Kidney capillary endothelial cell (primary cell): ENCODE measurements at regions not wholly inside any gene's neighbourhood (a gene's known extent, or its start where the extent isn't known, plus 50 kb on each side); places are given as distances from the start of the nearest gene placed in this dataset.

Experiments
- DNase-seq: peaks from one replicate; pipeline ENCODE4 v3.0.0-alpha.2; 2018; ENCODE audit warnings: low spot score

- no peak for DNase-seq
Observed at GRCh38 chr21:17979763-17980162, 160.6 kb upstream of the C21orf91 start.

GRCh38 chr21:17978895-17979294, 159.7 kb upstream of the C21orf91 start:
- DNase-seq, result no peak

- no peak for DNase-seq
Observed at GRCh38 chr21:17976691-17977090, 157.5 kb upstream of the C21orf91 start.

- DNase-seq, result no peak
Observed at GRCh38 chr21:17976139-17976538, 157.0 kb upstream of the C21orf91 start.

- DNase-seq, result no peak
Observed at GRCh38 chr21:17967319-17967718, 148.2 kb upstream of the C21orf91 start.

- DNase-seq, result no peak
Observed at GRCh38 chr21:17964716-17965115, 145.6 kb upstream of the C21orf91 start.

- DNase-seq, result no peak
Observed at GRCh38 chr21:17964199-17964598, 145.0 kb upstream of the C21orf91 start.

GRCh38 chr21:17950591-17950990, 131.4 kb upstream of the C21orf91 start:
- DNase-seq, result no peak

- DNase-seq, result no peak
Observed at GRCh38 chr21:17949421-17949820, 130.3 kb upstream of the C21orf91 start.

GRCh38 chr21:17947531-17947930, 128.4 kb upstream of the C21orf91 start:
- DNase-seq, result no peak

GRCh38 chr21:17931080-17931479, 111.9 kb upstream of the C21orf91 start:
- no peak for DNase-seq

- DNase-seq, result no peak
Observed at GRCh38 chr21:17930093-17930492, 110.9 kb upstream of the C21orf91 start.

- DNase-seq, result no peak
Observed at GRCh38 chr21:17929510-17929909, 110.4 kb upstream of the C21orf91 start.

- DNase-seq, result no peak
Observed at GRCh38 chr21:17925899-17926298, 106.7 kb upstream of the C21orf91 start.

GRCh38 chr21:17925000-17925610, 105.9 kb upstream of the C21orf91 start:
- peak; percentile 43 for DNase-seq

GRCh38 chr21:17921579-17922530, 102.7 kb upstream of the C21orf91 start:
- peak; percentile 34 for DNase-seq

GRCh38 chr21:17915976-17916375, 96.8 kb upstream of the C21orf91 start:
- DNase-seq, result no peak

GRCh38 chr21:17911628-17912027, 92.5 kb upstream of the C21orf91 start:
- no peak for DNase-seq

- no peak for DNase-seq
Observed at GRCh38 chr21:17903929-17904639, 84.9 kb upstream of the C21orf91 start.

- peak; percentile 40 for DNase-seq
Observed at GRCh38 chr21:17903029-17903806, 84.1 kb upstream of the C21orf91 start.

- DNase-seq, result no peak
Observed at GRCh38 chr21:17901458-17902079, 82.4 kb upstream of the C21orf91 start.
